UCSD-AML1 (cell line): ENCODE measurements at regions not wholly inside any gene's neighbourhood (a gene's known extent, or its start where the extent isn't known, plus 50 kb on each side); places are given as distances from the start of the nearest gene placed in this dataset.
"Not testable (repeated sequence)": the region's sequence is repeated elsewhere in the genome, so short reads cannot be mapped to it uniquely, and the experiment has no call there.

Experiments used
- DNase-seq: peaks from one replicate; lab custom pipeline; 2025; ENCODE audit not compliant: unreplicated experiment; lab: John Stamatoyannopoulos, UW

DNA sequence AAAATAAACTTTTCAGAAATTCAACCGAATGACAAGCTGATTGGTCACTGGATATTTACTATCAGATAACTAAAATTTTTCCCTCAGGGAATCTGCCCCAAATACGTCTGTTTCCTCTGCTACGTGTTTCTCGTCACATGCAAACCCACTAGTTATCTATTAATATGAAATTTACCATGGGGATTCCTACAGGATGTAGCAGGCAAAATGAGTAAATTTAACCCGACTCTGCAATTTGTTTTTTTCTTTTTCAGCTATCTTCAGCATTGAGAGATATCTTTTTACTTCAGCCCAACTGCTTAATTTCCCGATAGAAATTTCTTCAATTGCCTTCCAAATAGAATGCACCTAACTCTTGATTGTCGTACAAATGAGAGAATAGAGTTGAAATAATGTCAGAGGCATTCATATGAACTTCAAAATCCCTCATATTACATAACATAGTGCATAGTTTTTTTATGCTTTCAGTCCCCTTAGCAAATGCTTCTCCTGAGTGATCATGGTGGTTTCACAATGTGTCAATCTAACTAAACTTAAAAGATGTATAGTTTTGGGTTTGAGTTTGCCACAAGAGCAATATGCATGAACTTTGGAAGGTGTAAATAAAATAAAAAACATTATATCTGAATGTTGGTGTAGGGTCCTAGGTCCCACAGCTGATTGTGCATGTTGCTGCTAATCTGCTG lies 913.1 kb upstream of the GRIA3 start:
- no peak for DNase-seq

DNA sequence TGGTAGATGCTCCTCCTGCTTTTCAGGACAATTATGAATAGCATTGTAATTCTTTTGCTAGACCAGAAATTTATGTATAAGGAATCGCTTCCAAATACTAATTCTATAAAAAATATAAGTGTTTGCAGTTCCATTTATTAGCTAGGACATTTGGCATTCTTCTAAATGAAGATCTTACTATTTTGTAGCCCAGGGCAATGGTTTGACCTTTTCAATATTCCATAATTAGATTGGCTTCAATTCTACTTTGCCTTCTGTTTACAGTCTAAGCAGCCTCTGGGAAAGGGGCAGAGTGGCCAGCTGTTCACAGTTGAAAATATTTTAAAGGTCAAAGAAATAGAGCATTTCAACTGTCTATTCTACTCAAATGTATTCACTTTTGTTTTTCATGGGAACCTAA lies 912.1 kb upstream of the GRIA3 start:
- DNase-seq, result no peak

DNA sequence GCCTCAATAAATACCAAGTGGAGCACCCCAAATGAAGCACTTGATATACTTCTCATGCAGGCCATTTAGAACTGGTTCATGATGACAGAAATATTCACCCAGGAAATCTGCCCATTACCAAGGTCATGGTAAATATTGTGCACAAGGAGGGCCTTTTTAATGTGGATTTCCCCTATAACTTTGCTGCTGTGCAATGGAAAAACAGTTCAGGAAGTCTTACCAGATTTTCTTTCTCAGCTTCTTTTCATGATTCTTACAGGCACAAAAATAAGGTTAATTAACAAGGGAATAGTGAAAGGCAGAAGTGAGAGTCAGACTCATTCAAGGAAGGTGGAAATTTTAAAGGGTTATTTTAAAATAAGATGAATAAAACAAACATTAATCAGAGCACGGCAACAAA lies 904.3 kb upstream of the GRIA3 start:
- no peak for DNase-seq

DNA sequence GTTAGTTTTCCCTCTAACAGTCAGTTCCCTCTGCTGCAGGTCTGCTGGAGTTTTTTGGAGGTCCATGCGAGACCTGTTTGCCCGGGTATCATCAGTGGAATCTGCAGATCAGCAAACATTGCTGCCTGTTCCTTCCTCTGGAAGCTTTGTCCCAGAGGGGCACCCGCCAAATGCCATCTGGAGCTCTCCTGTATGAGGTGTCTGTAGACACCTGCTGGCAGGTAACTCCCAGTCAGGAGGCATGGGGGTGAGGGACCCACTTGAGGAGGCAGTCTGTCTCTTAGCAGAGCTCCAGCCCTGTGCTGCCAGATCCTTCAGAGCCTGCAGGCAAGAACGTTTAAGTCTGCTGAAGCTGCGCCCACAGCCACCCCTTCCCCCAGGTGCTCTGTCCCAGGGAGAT lies 884.3 kb upstream of the GRIA3 start:
- not testable (repeated sequence) for DNase-seq

GRCh38 chrX:122301491-122301890 lies 882.6 kb upstream of the GRIA3 start:
- no peak for DNase-seq

DNA sequence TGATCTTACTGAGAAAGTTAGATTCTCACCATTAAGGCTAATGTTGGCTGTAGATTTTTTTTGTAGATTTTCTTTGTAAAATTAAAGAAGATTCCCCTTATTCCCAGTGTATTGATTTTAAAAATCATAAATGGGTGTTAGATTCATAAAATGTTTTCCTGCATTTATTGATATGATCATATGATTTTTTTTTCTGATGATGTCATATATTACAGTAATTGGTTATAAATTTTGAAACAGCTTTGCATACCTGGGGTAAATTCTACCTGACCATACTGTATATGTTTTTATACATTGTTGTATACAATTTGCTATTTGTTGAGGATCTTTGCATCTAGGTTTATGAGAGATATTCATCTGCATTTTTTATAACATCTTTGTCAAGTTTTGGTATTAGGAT lies 880.3 kb upstream of the GRIA3 start:
- no peak for DNase-seq

DNA sequence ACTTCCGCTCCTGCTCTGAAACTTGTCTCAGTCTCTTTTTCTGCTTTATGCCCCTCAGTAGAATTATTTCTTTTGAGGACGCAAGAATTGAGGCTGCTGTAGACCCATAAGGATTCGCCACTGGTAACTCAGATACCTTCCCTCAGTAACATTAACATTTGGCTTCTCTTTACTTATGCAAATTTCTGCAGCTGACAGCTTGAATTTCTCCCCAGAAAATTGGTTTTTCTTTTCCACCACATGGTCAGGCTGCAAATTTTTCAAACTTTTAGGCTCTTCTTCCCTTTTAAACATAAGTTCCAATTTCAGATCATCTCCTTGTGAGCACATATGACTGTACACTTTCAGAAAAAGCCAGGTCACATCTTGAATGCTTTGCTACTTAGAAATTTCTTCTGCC lies 839.3 kb upstream of the GRIA3 start:
- no peak for DNase-seq

- DNase-seq, result no peak
These were observed 820.8 kb upstream of the GRIA3 start for GRCh38 chrX:122363112-122363795.

- DNase-seq, result not testable (repeated sequence)
These were observed 808.5 kb upstream of the GRIA3 start for GRCh38 chrX:122375533-122375932.

DNA sequence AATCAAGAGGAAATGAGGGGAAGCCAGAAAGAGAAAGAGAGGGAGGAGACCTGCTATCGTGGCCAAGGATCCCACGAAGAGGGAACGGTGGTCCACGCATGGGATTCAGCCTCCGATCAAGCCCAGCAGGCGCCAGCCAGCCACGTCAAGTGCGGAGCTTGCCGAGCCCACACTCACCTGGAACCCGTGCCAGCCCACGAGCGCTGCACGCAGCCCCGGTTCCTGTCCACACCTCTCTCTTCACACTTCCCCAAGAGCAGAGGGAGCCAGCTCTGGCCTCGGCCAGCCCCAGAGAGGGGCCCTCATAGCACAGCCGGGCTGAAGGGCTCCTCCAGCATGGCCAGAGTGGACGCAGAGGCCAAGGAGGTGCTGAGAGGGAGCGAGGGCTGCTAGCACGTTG lies 795.1 kb upstream of the GRIA3 start:
- DNase-seq, result no peak

DNA sequence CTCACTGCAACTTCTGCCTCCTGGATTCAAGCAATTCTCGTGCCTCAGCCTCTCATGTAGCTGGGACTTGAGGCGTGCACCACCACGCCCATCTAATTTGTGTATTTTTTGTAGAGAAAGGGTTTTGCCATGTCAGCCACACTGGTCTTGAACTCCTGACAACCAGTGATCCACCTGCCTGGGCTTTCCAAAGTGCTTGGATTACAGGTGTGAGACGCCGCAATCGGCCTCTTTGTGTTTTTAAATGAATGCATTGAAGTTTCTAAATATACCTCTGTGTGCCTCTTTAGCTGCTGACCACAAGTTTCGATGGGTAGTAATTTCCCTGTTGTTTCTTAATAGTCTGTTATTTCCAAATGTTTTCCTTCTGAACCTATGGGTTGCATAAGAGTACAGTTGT lies 765.3 kb upstream of the GRIA3 start:
- DNase-seq, result no peak

DNA sequence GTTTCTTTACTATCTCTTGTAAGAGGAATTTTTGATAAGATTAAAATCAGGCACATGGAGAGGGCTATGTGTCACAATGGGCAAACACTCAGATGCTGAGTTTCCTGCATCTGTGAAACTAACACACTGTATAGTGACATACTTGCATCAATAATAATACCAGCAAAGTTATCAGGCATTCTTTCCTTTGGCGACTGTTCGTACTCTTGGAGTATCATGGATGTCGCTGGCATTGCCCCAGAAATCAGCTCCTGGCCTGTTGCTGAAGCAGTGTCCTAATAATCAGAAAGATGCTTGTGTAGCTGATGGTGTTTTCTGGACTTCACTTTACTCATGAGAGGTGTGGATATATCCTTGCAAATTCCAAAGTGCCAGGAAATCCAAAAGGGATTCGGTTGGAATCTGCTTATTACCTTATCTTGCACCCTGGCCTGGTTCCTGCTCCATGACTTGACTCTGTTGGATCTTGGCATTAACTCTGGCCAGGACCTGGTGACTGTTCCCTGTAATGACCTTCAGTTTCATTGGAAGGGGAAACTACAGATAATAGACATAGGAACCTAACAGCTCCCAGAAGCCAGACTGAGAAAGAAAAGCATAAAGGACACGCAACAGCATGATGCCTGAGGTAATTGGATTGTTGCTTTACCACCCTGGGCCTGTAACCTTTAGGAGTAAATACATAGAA lies 762.5 kb upstream of the GRIA3 start:
- no peak for DNase-seq

GRCh38 chrX:122422547-122422946 lies 761.5 kb upstream of the GRIA3 start:
- no peak for DNase-seq

DNA sequence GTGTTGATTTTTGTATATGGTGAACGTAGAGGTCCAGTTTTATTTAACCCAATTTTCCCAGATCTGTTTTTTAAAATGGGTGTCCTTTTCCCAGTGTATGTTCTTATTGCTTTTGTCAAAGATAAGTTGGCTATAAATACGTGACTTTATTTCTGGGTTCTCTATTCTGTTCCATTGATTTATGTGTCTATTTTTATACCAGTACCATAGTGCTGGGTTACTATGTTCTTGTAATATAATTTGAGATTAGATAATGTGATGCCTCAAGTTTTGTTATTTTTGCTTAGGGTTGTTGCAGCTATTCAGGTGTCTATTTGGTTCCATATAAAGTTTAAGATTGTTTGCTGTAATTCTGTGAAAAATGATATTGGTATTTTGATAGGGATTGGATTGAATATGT lies 749.1 kb upstream of the GRIA3 start:
- DNase-seq, result no peak

- DNase-seq, result no peak
These were observed 744.2 kb upstream of the GRIA3 start for GRCh38 chrX:122439831-122440230.

- DNase-seq, result no peak
These were observed 743.2 kb upstream of the GRIA3 start for GRCh38 chrX:122440832-122441231.

DNA sequence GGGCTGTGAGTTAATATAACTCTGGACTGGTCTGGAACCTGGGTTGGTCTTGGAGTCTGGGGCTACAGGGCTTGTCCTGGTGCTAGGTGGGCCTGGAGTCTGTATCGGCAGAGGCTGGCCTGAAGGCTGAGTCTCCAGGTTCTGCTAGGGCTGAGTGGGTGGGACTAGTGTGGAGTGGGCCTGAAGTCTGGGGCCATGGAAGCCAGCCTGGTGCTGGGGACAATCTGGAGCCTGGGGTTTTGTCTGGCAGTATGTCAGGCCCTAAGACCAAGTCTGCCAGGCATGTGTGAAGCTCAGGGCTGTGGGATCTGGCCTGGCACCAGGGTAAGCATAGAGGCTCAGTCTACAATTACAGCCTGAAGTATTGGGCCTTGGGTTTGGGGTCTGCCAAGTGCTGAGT lies 742.6 kb upstream of the GRIA3 start:
- DNase-seq, result no peak

DNA sequence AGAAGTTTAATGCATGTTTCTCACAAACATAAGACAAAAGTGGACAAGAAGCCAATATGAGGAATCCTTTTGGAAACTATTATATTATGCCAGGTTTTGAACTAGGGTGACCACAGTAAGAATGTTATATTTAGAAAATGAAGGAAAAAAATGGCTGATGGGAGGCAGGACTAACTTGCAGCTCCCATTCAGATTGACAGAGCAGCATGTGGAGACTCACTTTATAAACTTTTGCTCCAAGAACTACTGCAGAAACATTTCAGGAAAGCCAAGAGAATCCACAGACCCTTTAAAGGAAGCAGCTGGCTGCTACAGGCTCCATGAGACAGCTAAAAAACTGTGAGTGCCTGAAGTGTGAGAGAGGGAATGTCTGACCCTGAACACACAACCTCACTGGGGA lies 738.6 kb upstream of the GRIA3 start:
- no peak for DNase-seq

DNA sequence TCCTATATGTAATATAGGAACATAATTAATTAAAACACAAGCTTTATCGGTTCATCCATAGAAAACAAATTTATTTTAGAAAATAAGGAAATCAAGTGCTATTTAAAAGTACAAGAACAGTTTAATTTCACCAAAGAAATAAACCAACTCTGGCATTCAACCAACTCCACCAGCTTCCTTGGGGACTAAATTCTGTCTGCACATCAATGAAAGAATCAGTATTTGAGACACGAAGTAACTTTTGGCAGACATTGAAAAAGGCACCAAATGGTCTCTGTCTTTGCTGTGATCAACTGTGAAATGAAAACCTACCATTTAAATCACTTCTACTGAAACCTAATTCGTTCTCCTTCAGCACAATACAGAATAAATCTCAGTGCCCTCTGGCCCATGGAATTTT lies 719.7 kb upstream of the GRIA3 start:
- DNase-seq, result no peak

GRCh38 chrX:122475306-122475705 lies 708.8 kb upstream of the GRIA3 start:
- no peak for DNase-seq

GRCh38 chrX:122500556-122500955 lies 683.5 kb upstream of the GRIA3 start:
- no peak for DNase-seq

DNA sequence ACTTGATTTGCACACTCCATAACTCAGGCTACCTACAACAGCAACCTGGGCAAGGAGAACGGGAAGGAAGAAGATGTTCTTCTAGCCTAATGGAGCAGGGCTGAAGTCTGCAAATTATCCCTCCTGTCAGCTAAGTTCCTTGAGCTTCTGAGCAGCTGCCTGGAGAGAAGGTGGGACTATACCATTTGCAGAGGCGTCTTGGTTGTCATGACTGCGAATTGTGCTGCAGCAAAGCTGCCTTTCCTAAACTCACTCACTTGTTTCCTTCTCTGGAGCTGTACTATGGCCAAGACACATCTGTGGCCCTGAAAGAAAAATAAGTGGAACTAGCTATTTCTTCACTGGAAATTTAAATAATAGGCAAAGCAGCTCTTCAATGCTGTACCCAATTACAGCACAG lies 682.4 kb upstream of the GRIA3 start:
- no peak for DNase-seq
